ENCODE measurements at regions not wholly inside any gene's neighbourhood (a gene's known extent, or its start where the extent isn't known, plus 50 kb on each side); places are given as distances from the start of the nearest gene placed in this dataset.

DNA sequence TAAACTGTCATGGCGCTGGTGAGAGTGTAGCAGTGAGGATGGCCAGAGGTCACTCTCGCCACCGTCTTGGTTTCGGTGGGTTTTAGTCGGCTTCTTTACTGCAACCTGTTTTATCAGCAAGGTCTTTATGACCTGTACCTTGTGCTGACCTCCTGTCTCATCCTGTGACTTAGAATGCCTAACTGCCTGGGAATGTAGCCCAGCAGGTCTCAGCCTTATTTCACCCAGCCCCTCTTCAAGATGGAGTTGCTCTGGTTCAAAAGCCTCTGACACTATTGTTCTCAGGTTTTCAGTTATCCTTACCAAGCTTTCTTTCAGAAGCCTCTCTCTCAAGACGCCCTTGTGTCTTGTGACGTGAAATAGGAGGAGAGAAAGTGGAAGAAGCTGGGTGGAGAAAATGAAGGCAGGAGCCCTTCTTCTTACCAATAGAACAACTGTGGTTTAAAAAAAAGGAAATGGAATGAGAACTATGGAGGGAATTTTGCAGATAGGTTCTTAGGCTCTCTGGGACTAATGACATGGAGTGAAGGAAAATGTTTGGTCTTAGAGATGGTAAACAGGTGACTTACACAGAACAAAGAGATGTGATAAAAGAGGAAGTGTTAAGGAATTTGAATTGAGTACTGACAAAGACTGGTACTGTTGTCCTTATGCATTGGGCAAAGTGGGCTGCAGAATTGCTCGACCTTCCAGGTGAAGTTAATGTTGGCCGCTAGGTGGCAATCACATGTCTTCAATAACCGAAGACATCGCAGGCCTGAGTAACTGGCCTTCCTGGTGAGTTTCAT lies 133.3 kb upstream of the RAI14 start:
- TF ChIP-seq CTCF (IDR thresholded peaks at IDR 0.05), result peak; percentile 73
- TF ChIP-seq, protein P1, sequence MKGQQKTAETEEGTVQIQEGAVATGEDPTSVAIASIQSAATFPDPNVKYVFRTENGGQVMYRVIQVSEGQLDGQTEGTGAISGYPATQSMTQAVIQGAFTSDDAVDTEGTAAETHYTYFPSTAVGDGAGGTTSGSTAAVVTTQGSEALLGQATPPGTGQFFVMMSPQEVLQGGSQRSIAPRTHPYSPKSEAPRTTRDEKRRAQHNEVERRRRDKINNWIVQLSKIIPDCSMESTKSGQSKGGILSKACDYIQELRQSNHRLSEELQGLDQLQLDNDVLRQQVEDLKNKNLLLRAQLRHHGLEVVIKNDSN (CRISPR knock-in tag; IDR thresholded peaks at IDR 0.05), result no peak
- no peak for TF ChIP-seq TEAD4 (CRISPR knock-in tag; IDR thresholded peaks at IDR 0.05)
- TF ChIP-seq HMGXB4 (CRISPR knock-in tag; IDR thresholded peaks at IDR 0.05), result no peak
- TF ChIP-seq ZNF281 (CRISPR knock-in tag; IDR thresholded peaks at IDR 0.05), result no peak
- TF ChIP-seq, protein P2, sequence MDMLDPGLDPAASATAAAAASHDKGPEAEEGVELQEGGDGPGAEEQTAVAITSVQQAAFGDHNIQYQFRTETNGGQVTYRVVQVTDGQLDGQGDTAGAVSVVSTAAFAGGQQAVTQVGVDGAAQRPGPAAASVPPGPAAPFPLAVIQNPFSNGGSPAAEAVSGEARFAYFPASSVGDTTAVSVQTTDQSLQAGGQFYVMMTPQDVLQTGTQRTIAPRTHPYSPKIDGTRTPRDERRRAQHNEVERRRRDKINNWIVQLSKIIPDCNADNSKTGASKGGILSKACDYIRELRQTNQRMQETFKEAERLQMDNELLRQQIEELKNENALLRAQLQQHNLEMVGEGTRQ (CRISPR knock-in tag; IDR thresholded peaks at IDR 0.05), result no peak
- no peak for TF ChIP-seq ESRRA (CRISPR knock-in tag; IDR thresholded peaks at IDR 0.05; ENCODE audit: borderline replicate concordance)
- no peak for TF ChIP-seq KAT7 (CRISPR knock-in tag; IDR thresholded peaks at IDR 0.05; ENCODE audit: borderline replicate concordance)
- no peak for TF ChIP-seq CREB1 (CRISPR knock-in tag; IDR thresholded peaks at IDR 0.05)
- TF ChIP-seq NR3C1 (CRISPR knock-in tag; conservative IDR thresholded peaks at IDR 0.05; ENCODE audit: low read depth), result no peak
- no peak for TF ChIP-seq NFYB (CRISPR knock-in tag; conservative IDR thresholded peaks at IDR 0.05; ENCODE audit: low read depth)
